K562 (cell line): ENCODE measurements at regions not wholly inside any gene's neighbourhood (a gene's known extent, or its start where the extent isn't known, plus 50 kb on each side); places are given as distances from the start of the nearest gene placed in this dataset.

ENCODE experiments used
- ATAC-seq: fragments of 200-7000 bp; cut with Tn5 transposase; 3 replicates; pipeline ENCODE4 v1.9.1; 2020; ENCODE audit warnings: moderate library complexity
- BruUV-seq: library from RNA; stranded (reverse); fragments of 400-500 nt; replicated peaks from 2 replicates; lab custom pipeline; 2021; lab: Mats Ljungman, UMichigan
- CTCF ChIA-PET: fragments of 300-600 bp; formaldehyde crosslinking; extraction: SDS; loops from one replicate; lab custom pipeline; 2021; ENCODE audit warnings: low intra/inter-chr PET ratio; lab: Yijun Ruan, JAX
- POLR2A ChIA-PET: fragments of 300-600, 350-650 bp; sonication (Branson Sonifier 250); formaldehyde crosslinking; extraction: SDS; loops from one replicate; lab custom pipeline; 2021; ENCODE audit warnings: antibody characterized with exemption, inconsistent platforms; lab: Yijun Ruan, JAX
- DNase-seq, 4 experiments: peaks; one replicate each; pipeline versions ENCODE4 v3.0.0 to v3.0.0-alpha.2; 2011 to 2018; ENCODE audit warnings: low spot score in 3 of 4, mixed read lengths in 3 of 4; ENCODE audit errors: extremely low read depth in 1 of 4
- FAIRE-seq: peaks from 2 replicates; lab custom pipeline; 2011; peaks lifted over from hg19 to GRCh38; lab: Jason Lieb, UNC
- H2AFZ ChIP-seq: 2 replicates; pipeline ENCODE4 v1.6.0; 2011; ENCODE audit warnings: low read depth, low read length, control low read depth, inconsistent platforms
- H3K27ac ChIP-seq: fragments of 200-600 bp; 3 replicates; pipeline ENCODE4 v1.8.0; 2011; ENCODE audit warnings: low read depth, mild to moderate bottlenecking, control low read depth, inconsistent platforms, low read length, moderate library complexity, mixed read lengths; ENCODE audit errors: extremely low read depth
- H3K27me3 ChIP-seq, 2 experiments: fragments of 300-600 bp in 1 of 2; 2 replicates in 1 of 2; 3 replicates in 1 of 2; pipeline versions ENCODE4 v1.6.0 to v1.8.0; 2011; ENCODE audit warnings: inconsistent platforms in 2 of 2, low read length in 2 of 2, mild to moderate bottlenecking in 1 of 2, mixed read lengths in 1 of 2, moderate library complexity in 1 of 2; ENCODE audit not compliant: control insufficient read depth in 2 of 2, insufficient read depth in 2 of 2
- H3K36me3 ChIP-seq: fragments of 300-600 bp; 3 replicates; pipeline ENCODE4 v1.8.0; 2011; ENCODE audit warnings: mild to moderate bottlenecking, low read length, inconsistent platforms; ENCODE audit not compliant: control insufficient read depth, insufficient read depth
- H3K4me1 ChIP-seq, 2 experiments: fragments of 200-600 bp in 1 of 2; replicated peaks in 1 of 2; 2 replicates in 1 of 2; 3 replicates in 1 of 2; pipeline versions ENCODE4 v1.5.1 to v1.8.0; 2011; ENCODE audit warnings: inconsistent platforms in 2 of 2, low read length in 2 of 2, mild to moderate bottlenecking in 1 of 2, mixed read lengths in 1 of 2, moderate library complexity in 1 of 2; ENCODE audit not compliant: control insufficient read depth in 2 of 2, insufficient read depth in 2 of 2
- H3K4me2 ChIP-seq: 2 replicates; pipeline ENCODE4 v1.6.1; 2011; ENCODE audit warnings: low read length, control low read depth, inconsistent platforms, mixed read lengths; ENCODE audit not compliant: insufficient read depth
- H3K4me3 ChIP-seq: fragments of 200-600 bp; sonication (generic), shearing (Covaris generic); 2 replicates; pipeline ENCODE4 v1.5.1; 2016; ENCODE audit warnings: control low read depth, inconsistent platforms
- H3K79me2 ChIP-seq: fragments of 200-600 bp; 3 replicates; pipeline ENCODE4 v1.8.0; 2011; ENCODE audit warnings: low read length, inconsistent platforms; ENCODE audit not compliant: control insufficient read depth, insufficient read depth
- H3K9ac ChIP-seq, 2 experiments: 2 replicates each; pipeline versions ENCODE4 v1.6.0 to v1.6.1; 2011; ENCODE audit warnings: low read depth in 2 of 2, low read length in 2 of 2, control low read depth in 1 of 2, inconsistent platforms in 1 of 2, mild to moderate bottlenecking in 1 of 2, mixed read lengths in 1 of 2; ENCODE audit not compliant: insufficient read depth in 1 of 2
- H3K9me1 ChIP-seq: one replicate; pipeline ENCODE4 v1.6.0; 2011; ENCODE audit warnings: inconsistent platforms, mild to moderate bottlenecking, low read length, moderate library complexity; ENCODE audit not compliant: control insufficient read depth, insufficient read depth
- H3K9me3 ChIP-seq: replicated peaks from 2 replicates; pipeline ENCODE4 v1.5.1; 2011; ENCODE audit warnings: low read depth, low read length, inconsistent platforms; ENCODE audit not compliant: control insufficient read depth, insufficient read depth
- H4K20me1 ChIP-seq: replicated peaks from 2 replicates; pipeline ENCODE4 v1.6.1; 2011; ENCODE audit warnings: low read length, inconsistent platforms, mixed read lengths; ENCODE audit not compliant: control insufficient read depth, insufficient read depth
- CTBP1 ChIP-seq: fragments of 450-650 bp; IDR thresholded peaks from 2 replicates; pipeline ENCODE4 v1.6.1; 2016; ENCODE audit warnings: borderline replicate concordance
- CUX1 ChIP-seq: fragments of 200-800 bp; sonication (Bioruptor generic); IDR thresholded peaks from 2 replicates; pipeline ENCODE4 v1.6.1; 2016; ENCODE audit warnings: missing genetic modification characterization, missing compliant biosample characterization
- L3MBTL2 ChIP-seq: fragments of 450-650 bp; IDR thresholded peaks from 2 replicates; pipeline ENCODE4 v1.6.1; 2016; ENCODE audit warnings: mild to moderate bottlenecking, moderate library complexity
- NR2C2 ChIP-seq, 2 experiments: fragments of 200-800 bp in 1 of 2; sonication (Bioruptor generic) in 1 of 2; sonication (generic) in 1 of 2; formaldehyde crosslinking in 1 of 2; IDR thresholded peaks; 2 replicates each; pipeline versions ENCODE4 v1.6.1 to v1.8.0; 2016 to 2022; ENCODE audit warnings: mild to moderate bottlenecking in 1 of 2, missing compliant biosample characterization in 1 of 2, missing genetic modification characterization in 1 of 2, missing genetic modification reagents in 1 of 2
- PHF21A ChIP-seq: fragments of 450-650 bp; IDR thresholded peaks from 2 replicates; pipeline ENCODE4 v1.6.1; 2017; ENCODE audit warnings: low read depth, borderline replicate concordance
- POLR2AphosphoS2 ChIP-seq: IDR thresholded peaks from 2 replicates; pipeline ENCODE4 v1.6.1; 2012; ENCODE audit warnings: low read length, improper control_type of control experiment
- ZBTB7A ChIP-seq: IDR thresholded peaks from 2 replicates; pipeline ENCODE4 v1.6.1; 2011; ENCODE audit warnings: low read depth, mild to moderate bottlenecking, low read length, moderate library complexity, borderline replicate concordance; ENCODE audit not compliant: control insufficient read depth
- WGBS: fragments of 100-300 bp; shearing (Covaris generic); methylation state at CpG from one replicate; pipeline ENCODE4 v1.1.6; 2016; ENCODE audit warnings: low coverage, mixed read lengths; ENCODE audit not compliant: insufficient coverage; ENCODE audit errors: missing lambda C conversion rate; 5-methylcytosine and 5-hydroxymethylcytosine counted together
- in situ Hi-C: fragments of 300-500 bp; cut with MboI; formaldehyde crosslinking; loops from 4 replicates; pipeline ENCODE4 v1.15.0; 2018; ENCODE audit warnings: inconsistent platforms, mixed read lengths
- intact Hi-C: fragments of 100-400 bp; cut with micrococcal nuclease; formaldehyde crosslinking; loops from 2 replicates; pipeline ENCODE4 v1.14.2; 2022
- TF ChIP-seq, protein P1 (sequence below): fragments of 250-450 bp; sonication (Bioruptor Pico); IDR thresholded peaks from 2 replicates; pipeline ENCODE4 v1.8.0; 2022; ENCODE audit warnings: moderate library complexity, mild to moderate bottlenecking, inconsistent platforms

- H3K79me2 ChIP-seq, result no peaks in the 10 kb centered on the region
- no peak overlapping the region for H3K9ac ChIP-seq
- H3K27ac ChIP-seq, result no peak overlapping the region
- no peaks in the 10 kb centered on the region for H3K27me3 ChIP-seq
- FAIRE-seq (no peak), DNase-seq (no peak), ATAC-seq (no peak)
- CTCF ChIA-PET, result no interaction called here
- H4K20me1 ChIP-seq, result no peaks in the 10 kb centered on the region
- POLR2A ChIA-PET, result interaction anchor here (0.7 kb wide), 1 partner anchor 62 kb away, joined by 3 read pairs; no protein-coding TSS in a partner anchor
- no peak overlapping the region for H2AFZ ChIP-seq
- no peaks in the 10 kb centered on the region for H3K4me1 ChIP-seq
- no peaks in the 10 kb centered on the region for H3K9me3 ChIP-seq
- intact Hi-C loops, result no loop called here
- BruUV-seq, result no TSS peak
- H3K4me3 ChIP-seq, result no peak overlapping the region
- 0% methylated on average over 2 of the region's 3 CpGs for WGBS
- no peaks in the 10 kb centered on the region for H3K9me1 ChIP-seq
- in situ Hi-C loops, result no loop called here
- no peaks in the 10 kb centered on the region for H3K36me3 ChIP-seq
- no peak overlapping the region for H3K4me2 ChIP-seq
- TF ChIP-seq, protein P1, sequence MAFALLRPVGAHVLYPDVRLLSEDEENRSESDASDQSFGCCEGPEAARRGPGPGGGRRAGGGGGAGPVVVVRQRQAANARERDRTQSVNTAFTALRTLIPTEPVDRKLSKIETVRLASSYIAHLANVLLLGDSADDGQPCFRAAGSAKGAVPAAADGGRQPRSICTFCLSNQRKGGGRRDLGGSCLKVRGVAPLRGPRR (CRISPR knock-in tag), result no peak
- no peak for TF ChIP-seq PHF21A
- TF ChIP-seq NR2C2 (CRISPR knock-in tag; IDR thresholded peaks at IDR 0.05), result no peak
- TF ChIP-seq NR2C2 (tag; IDR thresholded peaks at IDR 0.05), result no peak
- no peak for TF ChIP-seq CUX1 (CRISPR knock-in tag)
- no peak for TF ChIP-seq ZBTB7A
- no peak for TF ChIP-seq POLR2AphosphoS2
- no peak for TF ChIP-seq CTBP1
- TF ChIP-seq L3MBTL2, result no peak
Measured at GRCh38 chr1:29991815-29992214, 731.6 kb downstream of the MATN1 start.
